Epidermal melanocyte (primary cell): ENCODE measurements at regions not wholly inside any gene's neighbourhood (a gene's known extent, or its start where the extent isn't known, plus 50 kb on each side); places are given as distances from the start of the nearest gene placed in this dataset.

ENCODE experiments used
- DNase-seq: peaks from one replicate; pipeline ENCODE4 v3.0.0; 2011; ENCODE audit warnings: low spot score; ENCODE audit not compliant: insufficient read length

- no peak for DNase-seq
Measured at GRCh38 chr20:56833427-56833826, 204.3 kb downstream of the TFAP2C start.

GRCh38 chr20:56835829-56836550, 206.9 kb downstream of the TFAP2C start:
- no peak for DNase-seq

DNA sequence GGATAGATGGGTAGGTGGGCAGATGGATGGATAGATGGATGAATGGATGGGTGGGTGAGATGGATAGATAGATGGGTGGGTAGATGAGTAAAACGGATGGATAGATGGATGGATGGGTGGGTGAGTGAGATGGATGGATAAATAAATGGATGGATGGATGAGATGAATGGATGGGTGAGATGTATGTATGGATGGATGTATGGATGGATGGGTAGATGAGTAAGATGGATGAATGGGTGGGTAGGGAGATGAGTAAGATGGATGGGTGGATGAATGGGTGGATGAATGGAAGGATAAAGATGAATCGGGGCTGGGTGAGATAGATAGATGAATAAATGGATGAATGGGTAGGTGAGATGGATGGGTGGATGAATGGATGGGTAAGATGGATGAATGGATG, 210.1 kb downstream of the TFAP2C start:
- DNase-seq = no peak

DNA sequence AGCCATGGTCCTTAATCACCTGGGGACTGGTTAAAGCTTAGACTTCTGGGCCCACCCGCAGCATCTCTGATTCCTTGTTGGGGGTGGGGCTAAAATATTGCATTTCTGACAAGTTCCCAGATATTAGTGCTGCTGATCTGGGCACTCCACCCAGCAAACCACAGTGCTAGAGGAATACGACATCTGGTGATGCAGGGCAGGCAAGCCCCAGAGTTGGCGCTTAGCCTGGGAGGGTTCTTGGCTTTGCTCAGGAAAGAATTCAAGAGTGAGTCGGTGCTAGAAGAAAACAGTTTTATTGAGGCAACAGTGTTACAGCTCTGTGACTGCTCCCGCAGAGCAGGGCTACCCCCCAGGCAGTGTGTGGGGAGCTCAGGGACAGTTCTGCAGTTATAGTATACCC, 210.7 kb downstream of the TFAP2C start:
- no peak for DNase-seq

DNA sequence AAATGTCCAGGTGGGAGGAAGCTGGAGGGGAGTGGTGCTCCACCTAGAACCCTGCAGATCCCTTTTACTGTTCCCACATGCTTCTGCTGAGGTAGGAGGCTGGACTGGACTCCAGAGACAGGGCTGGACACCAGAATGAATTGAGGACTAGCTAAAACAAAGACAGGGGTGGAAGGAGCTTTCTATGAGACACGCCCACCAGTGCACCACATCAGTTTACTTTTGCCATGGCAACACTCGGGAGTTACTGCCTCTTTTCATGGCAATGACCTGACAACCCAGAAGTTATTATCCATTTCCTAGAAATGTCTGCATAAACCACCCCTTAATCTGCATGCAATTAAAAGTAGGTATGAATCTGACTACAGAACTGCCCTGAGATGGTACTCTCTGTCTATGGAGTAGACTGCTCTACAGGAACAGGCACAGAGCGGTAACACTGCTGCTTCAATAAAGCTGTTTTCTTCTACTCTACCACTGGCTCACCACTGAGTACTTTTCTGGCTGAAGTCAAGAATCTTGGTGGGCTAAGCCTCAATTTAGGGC, 211.7 kb downstream of the TFAP2C start:
- DNase-seq = no peak

DNA sequence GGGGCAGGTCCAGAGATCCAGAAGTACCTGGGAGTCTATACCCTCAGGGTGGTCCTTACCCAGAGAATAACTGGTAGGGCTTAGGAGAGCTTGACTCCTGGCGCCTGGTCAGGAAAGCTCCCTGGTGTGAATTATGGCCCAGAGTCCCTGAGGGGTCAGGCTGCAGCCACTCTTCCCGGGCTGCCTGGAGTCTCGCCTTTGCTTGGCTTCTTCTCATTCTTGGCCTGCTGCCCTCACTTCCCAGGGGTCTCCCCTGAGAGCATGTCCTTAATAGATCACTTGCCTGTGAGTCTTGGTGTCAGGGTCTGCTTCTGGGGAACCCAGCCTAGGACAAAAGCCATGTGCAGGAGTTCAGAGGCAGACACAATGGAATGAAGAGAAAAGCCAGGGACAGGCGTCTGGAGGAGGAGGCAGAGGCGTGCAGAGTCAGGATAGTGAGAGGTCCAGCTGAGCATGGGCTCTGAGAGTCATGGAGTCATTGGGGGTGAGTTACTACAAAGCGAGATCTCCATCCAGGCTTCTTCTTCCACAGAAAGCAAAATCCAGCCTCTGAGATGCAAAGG, 212.3 kb downstream of the TFAP2C start:
- no peak for DNase-seq

GRCh38 chr20:56842056-56842455, 212.9 kb downstream of the TFAP2C start:
- DNase-seq = no peak

DNA sequence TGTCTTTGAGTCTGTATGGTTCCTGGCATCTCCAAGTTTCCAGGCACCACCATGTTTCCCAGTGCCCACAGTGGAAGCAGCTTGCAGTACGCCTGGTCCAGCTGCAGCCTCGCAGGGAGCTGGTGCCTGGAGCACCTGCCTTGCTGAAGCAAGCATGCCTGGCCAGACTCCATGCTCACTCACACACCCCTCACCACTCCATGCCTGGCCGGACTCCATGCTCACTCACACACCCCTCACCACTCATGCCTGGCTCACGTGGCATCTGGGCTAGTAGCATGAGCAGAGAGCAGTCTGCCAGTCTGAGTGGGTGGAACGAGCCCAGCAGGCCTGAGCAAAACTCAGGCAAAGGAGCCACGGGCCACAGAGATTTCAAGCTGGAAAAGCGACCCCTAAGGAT, 214.3 kb downstream of the TFAP2C start:
- DNase-seq = no peak

DNA sequence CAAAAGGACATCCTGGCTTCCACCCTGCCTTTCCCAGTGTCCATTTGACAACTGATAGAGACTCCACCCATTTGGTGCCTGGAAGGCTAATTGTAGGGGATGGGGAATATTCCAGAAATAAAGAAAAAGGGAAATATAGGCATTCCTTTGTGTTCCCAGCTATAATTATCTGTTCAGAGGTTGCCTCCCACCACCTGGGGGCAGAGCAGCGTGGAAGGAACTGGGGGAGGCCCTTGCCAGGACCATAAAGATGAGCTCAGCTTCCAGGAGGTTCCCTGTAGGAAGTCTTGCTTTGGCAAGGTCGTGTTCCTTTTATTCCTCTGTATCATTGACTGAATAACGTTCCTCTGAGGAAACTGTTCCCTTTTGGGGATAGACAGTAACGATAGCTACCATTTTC, 214.7 kb downstream of the TFAP2C start:
- no peak for DNase-seq

DNA sequence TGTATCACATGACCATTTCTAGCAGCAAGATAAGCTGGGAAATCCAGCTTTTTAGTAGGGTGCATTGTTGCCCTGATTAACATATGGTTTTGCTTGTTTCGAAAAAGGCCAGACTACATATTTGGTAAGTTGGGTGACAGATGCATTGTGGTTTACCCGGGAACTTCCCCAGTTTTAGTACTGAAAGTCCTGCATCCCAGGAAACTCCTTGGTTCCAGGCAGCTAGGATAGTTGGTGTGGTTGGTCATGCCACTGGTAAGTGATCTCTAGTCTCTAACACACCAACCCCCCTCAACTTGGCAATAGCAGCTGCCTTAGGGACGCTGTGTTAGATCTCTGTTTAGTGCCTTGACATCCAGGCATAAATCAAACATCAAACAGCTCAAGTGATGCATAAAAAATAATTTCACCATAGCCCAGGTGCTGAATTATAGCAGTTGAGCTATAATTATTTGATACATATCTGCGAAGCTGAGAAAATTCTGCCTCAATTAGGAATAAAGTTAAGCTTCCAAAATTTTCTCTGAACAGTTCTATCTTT, 216.5 kb downstream of the TFAP2C start:
- DNase-seq = no peak

DNA sequence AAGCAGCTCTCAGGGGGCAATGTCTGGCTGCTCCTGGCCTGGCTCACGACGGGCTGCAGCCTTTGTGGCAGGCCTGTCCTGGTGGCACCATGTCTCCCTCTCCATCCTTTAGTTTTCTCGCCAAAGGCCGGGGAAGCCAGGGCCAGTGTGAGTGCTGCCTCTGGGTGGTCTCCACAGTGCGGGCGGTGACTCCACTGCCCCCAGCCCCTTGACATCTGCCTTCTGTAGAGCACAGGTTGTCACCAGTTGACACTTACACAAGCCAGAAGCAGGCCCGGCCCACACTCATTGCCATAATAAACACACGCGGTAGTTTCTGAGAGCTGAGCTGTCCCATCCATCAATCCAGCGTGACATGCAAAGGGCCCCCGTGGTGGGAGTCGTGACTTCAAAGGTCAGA, 219.5 kb downstream of the TFAP2C start:
- no peak for DNase-seq

GRCh38 chr20:56851552-56851951, 222.4 kb downstream of the TFAP2C start:
- DNase-seq = no peak

- DNase-seq = no peak
Measured at GRCh38 chr20:56855708-56856107, 226.6 kb downstream of the TFAP2C start.

DNA sequence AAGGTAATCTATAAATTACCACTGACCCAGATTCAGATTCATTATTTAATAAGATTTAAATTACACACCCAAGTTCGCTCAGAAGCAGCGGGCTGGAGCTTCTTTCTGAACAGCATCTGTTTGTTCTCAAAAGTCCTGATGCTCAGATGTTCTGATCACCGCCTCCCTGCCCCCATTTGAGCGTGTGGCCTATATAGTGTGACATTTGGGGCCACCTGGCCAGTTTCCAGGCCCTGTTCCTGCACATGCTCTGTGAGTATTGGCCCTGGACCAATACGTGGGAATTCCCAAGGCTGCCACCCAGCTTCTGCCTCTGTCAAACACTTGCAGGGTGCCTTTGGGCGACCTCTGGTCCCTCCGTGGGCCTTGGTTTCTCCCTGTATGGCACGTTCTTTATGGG, 228.8 kb downstream of the TFAP2C start:
- DNase-seq = no peak

- no peak for DNase-seq
Measured at GRCh38 chr20:56859039-56859800, 230.1 kb downstream of the TFAP2C start.

GRCh38 chr20:56859801-56860261, 230.7 kb downstream of the TFAP2C start:
- DNase-seq = no peak

DNA sequence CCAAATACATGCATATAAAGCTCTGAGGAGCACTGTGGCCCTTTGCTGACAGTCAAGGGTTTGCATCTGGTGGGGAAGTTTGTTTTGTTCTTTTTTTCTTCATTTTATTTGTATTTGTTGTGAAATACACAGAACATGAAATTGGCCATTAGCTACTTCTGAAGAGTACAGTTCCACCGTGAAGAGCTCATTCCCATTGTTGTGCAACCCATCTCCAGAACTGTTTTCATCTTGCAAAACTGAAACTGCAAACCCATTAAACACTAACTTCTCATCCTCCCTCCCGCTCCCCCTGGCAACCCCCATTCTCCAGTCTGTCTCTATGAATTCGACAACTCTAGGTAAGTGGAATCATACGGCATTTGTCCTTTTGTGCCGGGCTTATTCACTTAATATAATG, 231.3 kb downstream of the TFAP2C start:
- no peak for DNase-seq

DNA sequence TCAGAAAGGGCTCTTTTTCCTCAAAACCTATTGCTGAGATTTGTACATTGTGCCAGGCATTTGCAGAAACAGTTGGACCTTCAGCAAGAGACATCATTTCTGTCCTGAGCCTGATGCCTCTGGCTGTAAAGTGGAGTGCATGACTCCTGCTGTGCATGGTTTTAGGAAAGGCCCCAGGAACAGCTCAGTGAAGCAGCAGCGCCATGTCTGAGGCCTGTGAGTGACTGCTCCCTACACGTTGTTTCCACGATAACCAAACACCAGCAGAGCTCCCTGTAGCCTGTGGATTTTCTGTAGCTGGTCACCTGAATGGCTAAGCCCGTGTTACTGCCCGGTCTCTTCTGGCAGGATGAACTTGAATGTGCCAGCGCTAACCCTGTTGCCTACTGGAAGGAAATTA, 232.5 kb downstream of the TFAP2C start:
- DNase-seq = no peak

DNA sequence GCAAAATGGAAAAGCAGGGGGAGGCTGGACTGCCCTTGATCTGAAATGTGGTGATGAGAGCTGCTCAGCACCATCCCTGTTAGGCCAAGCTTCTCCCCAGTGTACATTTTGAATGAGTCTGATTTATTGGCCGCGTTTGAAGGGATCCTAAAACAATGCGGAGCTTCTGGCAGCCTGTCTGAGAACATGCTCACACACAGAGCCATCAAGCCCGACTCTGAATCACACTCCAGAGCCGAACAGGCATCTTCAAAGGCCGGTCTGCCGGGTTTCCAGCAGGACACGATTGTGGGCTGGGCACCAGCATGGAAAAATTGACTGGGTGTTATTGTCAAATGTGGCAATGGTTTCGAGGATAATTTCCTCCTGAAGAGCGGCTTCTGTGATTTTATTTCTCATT, 235.9 kb downstream of the TFAP2C start:
- no peak for DNase-seq

DNA sequence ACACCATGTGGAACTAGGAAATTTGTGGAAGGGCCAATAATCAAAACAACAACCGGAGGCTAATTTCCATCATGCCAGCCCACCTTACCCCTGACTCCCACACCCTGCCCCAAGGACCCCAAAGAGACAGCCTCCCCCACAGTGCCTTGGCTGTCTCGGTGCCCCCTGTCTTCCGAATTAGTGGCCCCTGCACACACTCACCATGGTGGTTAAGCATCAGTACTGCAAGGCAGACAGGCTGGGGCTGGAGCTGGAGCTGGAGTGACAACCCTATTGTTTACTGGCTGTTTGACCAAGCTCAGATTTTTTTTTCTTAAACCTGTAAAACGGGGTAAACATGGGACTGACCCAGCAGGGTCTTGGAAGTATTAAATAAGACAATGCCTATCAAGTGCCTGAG, 238.0 kb downstream of the TFAP2C start:
- no peak for DNase-seq

DNA sequence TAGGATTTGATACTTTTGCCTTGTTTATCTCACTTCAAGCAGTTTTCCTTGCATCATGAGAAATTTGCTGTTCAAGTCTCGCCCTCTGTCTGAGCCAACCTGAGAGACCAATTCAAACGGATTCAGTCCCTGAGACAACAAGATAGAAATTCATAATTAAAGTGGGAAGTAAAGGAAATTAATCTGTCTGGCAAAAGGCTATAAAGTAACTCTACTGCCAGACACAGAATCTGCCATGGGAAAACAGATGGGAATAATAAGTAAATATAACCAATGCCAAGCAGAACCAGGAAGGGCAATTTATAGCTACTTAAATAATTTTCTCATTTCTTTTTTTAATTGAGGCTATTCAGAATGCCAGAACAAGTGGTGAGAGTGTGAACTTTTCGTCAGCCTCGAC, 239.6 kb downstream of the TFAP2C start:
- DNase-seq = no peak

DNA sequence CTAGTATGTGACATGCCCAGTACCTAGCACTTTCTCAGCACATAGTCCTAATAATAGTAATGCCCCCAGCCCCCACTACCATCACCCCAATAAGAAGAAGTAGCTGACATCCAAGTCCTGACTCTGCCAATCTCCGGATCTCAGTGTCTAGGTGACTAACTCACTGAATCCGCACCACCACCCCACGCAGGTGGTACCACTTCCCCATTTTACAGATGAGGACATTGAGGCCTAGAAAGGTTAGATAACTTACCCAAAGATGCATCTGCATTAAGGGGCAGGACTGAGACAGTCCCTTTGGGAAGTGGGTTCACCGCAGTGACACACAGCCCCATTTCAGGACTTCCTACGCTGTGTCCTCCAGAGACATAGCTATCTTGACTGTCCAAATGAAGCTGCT, 241.2 kb downstream of the TFAP2C start:
- no peak for DNase-seq
